ENCODE measurements at regions not wholly inside any gene's neighbourhood (a gene's known extent, or its start where the extent isn't known, plus 50 kb on each side); places are given as distances from the start of the nearest gene placed in this dataset.

DNA sequence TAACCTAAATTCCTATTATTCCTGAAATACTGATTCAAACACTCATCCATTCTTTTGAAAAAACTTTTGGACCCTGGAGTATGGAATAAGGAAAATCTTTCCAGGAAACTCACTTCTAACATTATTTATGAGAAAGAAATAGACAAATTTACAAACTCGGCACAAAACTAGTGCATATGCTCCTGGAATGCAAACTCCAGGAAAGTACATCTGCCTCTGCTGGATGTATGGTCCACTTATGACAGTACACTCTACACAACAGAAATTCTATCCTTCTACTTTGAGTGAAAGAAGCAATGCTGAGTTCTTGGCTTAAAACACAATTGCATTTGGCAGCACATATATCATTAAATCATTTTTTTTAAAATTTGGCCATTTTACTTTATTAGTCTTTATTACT is 700.5 kb upstream of the STXBP6 start (continued):
- TF ChIP-seq, protein P1, sequence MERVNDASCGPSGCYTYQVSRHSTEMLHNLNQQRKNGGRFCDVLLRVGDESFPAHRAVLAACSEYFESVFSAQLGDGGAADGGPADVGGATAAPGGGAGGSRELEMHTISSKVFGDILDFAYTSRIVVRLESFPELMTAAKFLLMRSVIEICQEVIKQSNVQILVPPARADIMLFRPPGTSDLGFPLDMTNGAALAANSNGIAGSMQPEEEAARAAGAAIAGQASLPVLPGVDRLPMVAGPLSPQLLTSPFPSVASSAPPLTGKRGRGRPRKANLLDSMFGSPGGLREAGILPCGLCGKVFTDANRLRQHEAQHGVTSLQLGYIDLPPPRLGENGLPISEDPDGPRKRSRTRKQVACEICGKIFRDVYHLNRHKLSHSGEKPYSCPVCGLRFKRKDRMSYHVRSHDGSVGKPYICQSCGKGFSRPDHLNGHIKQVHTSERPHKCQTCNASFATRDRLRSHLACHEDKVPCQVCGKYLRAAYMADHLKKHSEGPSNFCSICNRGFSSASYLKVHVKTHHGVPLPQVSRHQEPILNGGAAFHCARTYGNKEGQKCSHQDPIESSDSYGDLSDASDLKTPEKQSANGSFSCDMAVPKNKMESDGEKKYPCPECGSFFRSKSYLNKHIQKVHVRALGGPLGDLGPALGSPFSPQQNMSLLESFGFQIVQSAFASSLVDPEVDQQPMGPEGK (CRISPR knock-in tag; IDR thresholded peaks at IDR 0.05; ENCODE audit: borderline replicate concordance) = no peak
